ENCODE measurements at regions not wholly inside any gene's neighbourhood (a gene's known extent, or its start where the extent isn't known, plus 50 kb on each side); places are given as distances from the start of the nearest gene placed in this dataset.
"Not testable (repeated sequence)": the region's sequence is repeated elsewhere in the genome, so short reads cannot be mapped to it uniquely, and the experiment has no call there.

DNA sequence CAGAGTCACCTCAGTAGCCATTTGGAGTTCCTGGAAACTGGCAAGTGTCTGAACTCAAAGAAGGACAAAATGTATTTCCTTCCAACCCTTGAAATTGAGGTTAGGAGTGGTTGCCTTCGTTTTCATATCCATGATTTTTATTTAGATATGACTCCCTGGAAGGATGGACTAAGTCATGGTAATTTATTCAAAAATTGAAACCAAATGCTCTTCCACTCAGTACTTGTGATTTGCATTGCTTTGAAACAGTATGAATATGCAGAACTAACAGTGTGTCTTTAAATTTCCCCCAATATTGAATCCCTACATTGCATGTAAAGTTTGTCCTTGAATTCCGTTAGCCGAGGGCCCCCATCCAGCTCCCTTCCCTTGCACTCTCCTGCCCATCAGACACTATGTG is 112.1 kb upstream of the DNAH14 start:
- in situ Hi-C loops (cut with MboI; ENCODE audit: low sequenced_read_pairs, unreplicated experiment): no loop called here
- TF ChIP-seq CTCF (IDR thresholded peaks at IDR 0.05; ENCODE audit: borderline replicate concordance, control extremely low read depth, extremely low read depth, insufficient read depth, missing control alignments): no peak
- DNase-seq (ENCODE audit: low spot score): no peak

DNA sequence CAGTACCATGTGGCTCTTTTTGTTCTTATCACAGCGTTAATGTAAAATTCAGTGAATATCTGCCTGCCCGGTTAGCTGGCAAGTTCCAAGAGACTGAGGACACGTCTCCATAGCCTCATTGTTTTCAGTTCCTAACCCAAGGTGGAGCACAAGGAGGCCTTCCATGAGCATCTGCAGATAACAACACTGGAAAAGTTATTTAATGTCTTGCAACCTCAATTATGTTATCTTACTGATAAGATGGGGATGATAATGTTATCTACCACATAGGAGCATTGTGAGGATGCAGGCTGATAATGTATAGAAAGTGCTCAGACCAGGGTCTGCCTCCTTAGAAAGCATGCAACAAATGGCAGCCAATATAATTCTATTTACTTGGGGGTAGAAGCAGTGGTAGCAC is 109.6 kb upstream of the DNAH14 start:
- TF ChIP-seq CTCF (IDR thresholded peaks at IDR 0.05; ENCODE audit: borderline replicate concordance, control extremely low read depth, extremely low read depth, insufficient read depth, missing control alignments): no peak
- no peak for DNase-seq (ENCODE audit: low spot score)
- in situ Hi-C loops (cut with MboI; ENCODE audit: low sequenced_read_pairs, unreplicated experiment): no loop called here

- no peak for DNase-seq (ENCODE audit: low spot score)
- in situ Hi-C loops (cut with MboI; ENCODE audit: low sequenced_read_pairs, unreplicated experiment): no loop called here
- TF ChIP-seq CTCF (IDR thresholded peaks at IDR 0.05; ENCODE audit: borderline replicate concordance, control extremely low read depth, extremely low read depth, insufficient read depth, missing control alignments): no peak
These were observed 109.1 kb upstream of the DNAH14 start for GRCh38 chr1:224820341-224820740.

DNA sequence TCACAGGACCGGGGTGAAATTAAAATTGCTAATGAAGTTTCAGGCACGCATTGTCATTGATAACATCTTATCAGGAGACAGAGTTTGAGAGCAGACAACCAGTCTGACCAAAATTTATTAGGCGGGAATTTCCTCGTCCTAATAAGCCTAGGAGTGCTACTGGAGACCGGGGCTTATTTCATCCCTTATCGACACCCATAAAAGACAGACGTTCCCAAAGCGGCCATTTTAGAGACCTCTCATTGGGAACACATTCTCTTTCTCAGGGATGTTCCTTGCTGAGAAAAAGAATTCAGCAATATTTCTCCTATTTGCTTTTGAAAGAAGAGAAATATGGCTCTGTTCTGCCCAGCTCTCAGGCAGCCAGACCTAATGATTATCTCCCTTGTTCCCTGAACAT is 107.7 kb upstream of the DNAH14 start:
- in situ Hi-C loops (cut with MboI; ENCODE audit: low sequenced_read_pairs, unreplicated experiment); DNase-seq (ENCODE audit: low spot score): not testable (repeated sequence)

- TF ChIP-seq CTCF (IDR thresholded peaks at IDR 0.05; ENCODE audit: borderline replicate concordance, control extremely low read depth, extremely low read depth, insufficient read depth, missing control alignments): no peak
- DNase-seq (ENCODE audit: low spot score): no peak
- in situ Hi-C loops (cut with MboI; ENCODE audit: low sequenced_read_pairs, unreplicated experiment): no loop called here
These were observed 103.9 kb upstream of the DNAH14 start for GRCh38 chr1:224825525-224826000.

GRCh38 chr1:224828691-224829090 is 100.8 kb upstream of the DNAH14 start:
- TF ChIP-seq CTCF (IDR thresholded peaks at IDR 0.05; ENCODE audit: borderline replicate concordance, control extremely low read depth, extremely low read depth, insufficient read depth, missing control alignments): no peak
- in situ Hi-C loops (cut with MboI; ENCODE audit: low sequenced_read_pairs, unreplicated experiment): no loop called here
- DNase-seq (ENCODE audit: low spot score): no peak

DNA sequence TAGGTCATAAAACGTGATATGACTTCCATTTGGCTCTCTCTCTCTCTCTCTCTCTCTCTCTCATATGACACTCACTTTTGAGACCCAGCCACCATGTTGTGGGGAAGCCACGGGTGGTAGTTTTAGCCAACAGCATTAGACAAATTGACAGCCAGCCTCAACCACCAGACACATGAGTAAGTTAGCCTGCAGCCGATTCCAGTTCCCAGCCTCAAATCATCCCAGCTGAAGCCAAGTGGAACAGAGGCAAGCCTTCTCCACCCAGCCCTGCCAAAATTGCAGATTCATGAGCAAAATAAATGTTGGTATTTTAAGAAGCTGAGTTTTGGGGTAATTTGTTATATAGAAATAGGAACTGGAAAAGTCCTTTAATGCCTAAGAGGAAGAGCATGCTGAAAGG is 98.0 kb upstream of the DNAH14 start:
- TF ChIP-seq CTCF (IDR thresholded peaks at IDR 0.05; ENCODE audit: borderline replicate concordance, control extremely low read depth, extremely low read depth, insufficient read depth, missing control alignments): no peak
- in situ Hi-C loops (cut with MboI; ENCODE audit: low sequenced_read_pairs, unreplicated experiment): no loop called here

DNA sequence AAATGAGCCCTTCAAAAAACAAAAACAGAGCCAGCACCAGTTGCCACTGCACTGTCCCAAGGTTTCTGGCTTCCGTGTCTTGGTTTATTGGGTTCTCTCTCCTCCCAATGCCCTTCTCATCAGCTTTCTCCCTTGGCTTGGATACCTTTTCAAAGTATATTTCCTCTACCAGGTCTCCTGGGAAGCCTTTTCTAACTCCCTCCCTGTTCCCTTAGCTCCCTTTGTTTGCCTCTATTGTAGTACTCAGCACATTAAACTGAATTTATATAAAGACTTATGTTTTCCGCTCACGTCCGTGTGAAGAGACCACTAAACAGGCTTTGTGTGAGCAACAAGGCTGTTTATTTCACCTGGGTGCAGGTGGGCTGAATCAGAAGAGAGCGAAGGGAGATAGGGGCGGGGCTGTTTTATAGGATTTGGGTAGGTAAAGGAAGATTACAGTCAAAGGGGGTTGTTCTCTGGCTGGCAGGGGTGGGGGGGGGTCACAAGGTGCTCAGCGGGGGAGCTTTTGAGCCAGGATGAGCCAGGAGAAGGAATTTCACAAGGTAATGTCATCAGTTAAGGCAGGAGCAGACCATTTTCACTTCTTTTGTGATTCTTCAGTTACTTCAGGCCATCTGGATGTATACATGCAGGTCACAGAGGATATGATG is 89.7 kb upstream of the DNAH14 start:
- in situ Hi-C loops (cut with MboI; ENCODE audit: low sequenced_read_pairs, unreplicated experiment); DNase-seq (ENCODE audit: low spot score): not testable (repeated sequence)

More for the DNA sequence above, 98.0 kb upstream of the DNAH14 start:
- no peak for DNase-seq (ENCODE audit: low spot score)

DNA sequence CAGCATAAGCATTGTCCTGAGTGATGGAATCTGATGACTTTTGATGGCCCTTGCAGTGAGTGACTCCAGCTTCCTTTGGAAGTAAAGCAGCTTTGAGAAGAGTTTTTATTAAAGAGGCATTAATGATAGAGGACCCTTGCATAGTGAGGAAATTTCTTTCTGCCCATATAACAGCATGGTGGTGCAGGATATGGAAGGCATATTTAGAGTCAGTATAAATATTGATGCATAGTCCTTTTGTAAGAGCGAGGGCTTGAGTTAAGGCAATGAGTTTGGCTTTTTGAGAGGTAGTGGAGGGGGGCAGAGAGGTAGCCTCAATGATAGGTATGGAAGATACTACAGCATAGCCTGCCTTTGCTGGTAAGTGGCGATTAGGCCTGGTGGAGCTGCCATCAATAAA is 87.7 kb upstream of the DNAH14 start:
- DNase-seq (ENCODE audit: low spot score); in situ Hi-C loops (cut with MboI; ENCODE audit: low sequenced_read_pairs, unreplicated experiment): not testable (repeated sequence)
